ENCODE measurements at regions not wholly inside any gene's neighbourhood (a gene's known extent, or its start where the extent isn't known, plus 50 kb on each side); places are given as distances from the start of the nearest gene placed in this dataset.

- no peak for TF ChIP-seq CTCF (IDR thresholded peaks at IDR 0.05; ENCODE audit: poor library complexity)
- TF ChIP-seq EZH2 (IDR thresholded peaks at IDR 0.05; ENCODE audit: borderline replicate concordance): no peak
Measured at GRCh38 chr2:124988111-124988510, 963.0 kb downstream of the CNTNAP5 start.
